GM18909 (cell line): ENCODE measurements at regions not wholly inside any gene's neighbourhood (a gene's known extent, or its start where the extent isn't known, plus 50 kb on each side); places are given as distances from the start of the nearest gene placed in this dataset.

ENCODE experiments used
- ATAC-seq: cut with Tn5 transposase; IDR thresholded peaks from one replicate; pipeline ENCODE4 v1.9.1; 2021; ENCODE audit warnings: mild to moderate bottlenecking; ENCODE audit not compliant: unreplicated experiment, poor library complexity

- no peak for ATAC-seq
Observed at GRCh38 chr18:8499810-8500675, 109.2 kb upstream of the RAB12 start.

GRCh38 chr18:8501044-8501443 is 108.2 kb upstream of the RAB12 start:
- no peak for ATAC-seq

GRCh38 chr18:8503248-8503647 is 106.0 kb upstream of the RAB12 start:
- no peak for ATAC-seq

GRCh38 chr18:8504424-8504823 is 104.8 kb upstream of the RAB12 start:
- ATAC-seq: no peak

GRCh38 chr18:8504880-8505435 is 104.3 kb upstream of the RAB12 start:
- no peak for ATAC-seq

- no peak for ATAC-seq
Observed at GRCh38 chr18:8506251-8507049, 102.8 kb upstream of the RAB12 start.

- no peak for ATAC-seq
Observed at GRCh38 chr18:8507361-8507760, 101.9 kb upstream of the RAB12 start.

GRCh38 chr18:8507915-8508705 is 101.1 kb upstream of the RAB12 start:
- no peak for ATAC-seq

GRCh38 chr18:8513249-8513648 is 96.0 kb upstream of the RAB12 start:
- no peak for ATAC-seq

- ATAC-seq: no peak
Observed at GRCh38 chr18:8514409-8514808, 94.8 kb upstream of the RAB12 start.

- ATAC-seq: no peak
Observed at GRCh38 chr18:8515142-8515865, 93.9 kb upstream of the RAB12 start.

- no peak for ATAC-seq
Observed at GRCh38 chr18:8516371-8517250, 92.6 kb upstream of the RAB12 start.

- ATAC-seq: no peak
Observed at GRCh38 chr18:8517276-8517675, 92.0 kb upstream of the RAB12 start.

GRCh38 chr18:8519102-8519501 is 90.1 kb upstream of the RAB12 start:
- ATAC-seq: no peak

- ATAC-seq: no peak
Observed at GRCh38 chr18:8520266-8520665, 89.0 kb upstream of the RAB12 start.

GRCh38 chr18:8522756-8523155 is 86.5 kb upstream of the RAB12 start:
- no peak for ATAC-seq

- ATAC-seq: no peak
Observed at GRCh38 chr18:8525692-8526091, 83.5 kb upstream of the RAB12 start.

GRCh38 chr18:8526332-8526731 is 82.9 kb upstream of the RAB12 start:
- ATAC-seq: no peak

GRCh38 chr18:8529609-8530008 is 79.6 kb upstream of the RAB12 start:
- no peak for ATAC-seq
